D721Med (cell line): ENCODE measurements at regions not wholly inside any gene's neighbourhood (a gene's known extent, or its start where the extent isn't known, plus 50 kb on each side); places are given as distances from the start of the nearest gene placed in this dataset.
A peak's percentile ranks its signal among the peaks of the same experiment; 100 is the strongest.

ENCODE experiments used
- DNase-seq: peaks from one replicate; pipeline ENCODE4 v3.0.0; 2011; ENCODE audit warnings: low spot score; ENCODE audit not compliant: insufficient read length
- FAIRE-seq: peaks from 2 replicates; lab custom pipeline; 2011; peaks lifted over from hg19 to GRCh38; lab: Jason Lieb, UNC
- TF ChIP-seq, protein P1 (sequence below): IDR thresholded peaks from 2 replicates; pipeline ENCODE4 v1.5.1; 2012; ENCODE audit warnings: mild to moderate bottlenecking, control low read depth; ENCODE audit not compliant: insufficient read depth; ENCODE audit errors: missing control alignments

DNA sequence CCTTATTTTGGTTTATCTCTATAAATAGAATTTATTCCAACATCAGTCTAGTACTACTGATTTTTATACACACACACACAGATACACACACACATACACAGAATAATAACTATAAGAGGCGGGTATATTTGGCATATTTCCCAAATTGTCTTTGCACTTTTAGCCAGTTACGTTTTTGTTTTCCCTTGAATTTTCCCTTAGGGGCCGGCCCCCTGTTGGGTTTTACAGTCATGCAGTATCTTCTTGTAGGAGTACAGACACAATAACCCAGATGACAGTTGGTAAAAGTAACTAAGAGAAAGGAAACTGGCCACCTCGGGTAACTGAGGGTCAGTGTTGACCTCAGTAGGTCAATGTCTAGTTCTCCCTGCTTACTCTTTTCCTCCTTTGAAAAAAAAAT lies 50.9 kb downstream of the DISP1 start:
- DNase-seq (no peak), FAIRE-seq (no peak)
- TF ChIP-seq, protein P1, sequence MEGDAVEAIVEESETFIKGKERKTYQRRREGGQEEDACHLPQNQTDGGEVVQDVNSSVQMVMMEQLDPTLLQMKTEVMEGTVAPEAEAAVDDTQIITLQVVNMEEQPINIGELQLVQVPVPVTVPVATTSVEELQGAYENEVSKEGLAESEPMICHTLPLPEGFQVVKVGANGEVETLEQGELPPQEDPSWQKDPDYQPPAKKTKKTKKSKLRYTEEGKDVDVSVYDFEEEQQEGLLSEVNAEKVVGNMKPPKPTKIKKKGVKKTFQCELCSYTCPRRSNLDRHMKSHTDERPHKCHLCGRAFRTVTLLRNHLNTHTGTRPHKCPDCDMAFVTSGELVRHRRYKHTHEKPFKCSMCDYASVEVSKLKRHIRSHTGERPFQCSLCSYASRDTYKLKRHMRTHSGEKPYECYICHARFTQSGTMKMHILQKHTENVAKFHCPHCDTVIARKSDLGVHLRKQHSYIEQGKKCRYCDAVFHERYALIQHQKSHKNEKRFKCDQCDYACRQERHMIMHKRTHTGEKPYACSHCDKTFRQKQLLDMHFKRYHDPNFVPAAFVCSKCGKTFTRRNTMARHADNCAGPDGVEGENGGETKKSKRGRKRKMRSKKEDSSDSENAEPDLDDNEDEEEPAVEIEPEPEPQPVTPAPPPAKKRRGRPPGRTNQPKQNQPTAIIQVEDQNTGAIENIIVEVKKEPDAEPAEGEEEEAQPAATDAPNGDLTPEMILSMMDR: no peak

DNA sequence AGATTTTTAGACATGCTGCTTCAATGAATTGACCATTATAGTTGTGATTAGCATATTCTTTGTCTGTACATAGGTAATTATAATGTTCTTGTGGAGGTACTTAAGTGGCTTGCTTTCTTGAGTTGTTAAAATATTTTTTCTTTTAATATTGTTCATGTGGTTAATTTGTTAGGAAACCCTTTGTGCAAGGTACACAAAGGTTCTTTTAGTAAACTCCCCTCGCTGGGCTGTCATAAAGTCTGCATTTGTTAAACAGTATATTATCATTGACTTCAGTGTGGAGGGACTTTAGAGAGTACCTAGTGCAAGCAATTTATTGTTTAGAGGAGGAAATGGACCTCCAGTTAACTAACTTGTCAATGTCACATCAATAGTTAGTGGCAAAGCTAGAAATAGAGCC lies 52.5 kb downstream of the DISP1 start:
- no peak for DNase-seq
- FAIRE-seq: no peak
- TF ChIP-seq, protein P1: no peak

DNA sequence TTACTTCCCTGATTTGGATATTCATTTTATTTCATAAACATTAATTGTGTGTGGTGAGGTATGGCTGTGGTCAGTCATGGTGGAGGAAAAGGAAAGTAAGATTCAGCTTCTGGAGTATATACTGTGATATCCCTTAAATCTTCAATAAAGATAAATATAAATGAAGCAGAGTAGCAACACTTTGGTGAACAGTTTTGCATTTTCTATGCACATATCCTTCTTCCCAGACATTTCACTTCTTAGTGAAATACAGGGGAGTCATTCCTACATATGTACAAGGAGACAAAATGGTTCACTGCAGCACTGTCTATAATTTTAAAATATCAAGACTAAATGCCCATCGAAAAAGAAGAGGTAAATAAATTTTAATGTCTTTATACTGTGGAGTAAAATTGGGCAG lies 61.3 kb downstream of the DISP1 start:
- FAIRE-seq: peak; percentile 21

DNA sequence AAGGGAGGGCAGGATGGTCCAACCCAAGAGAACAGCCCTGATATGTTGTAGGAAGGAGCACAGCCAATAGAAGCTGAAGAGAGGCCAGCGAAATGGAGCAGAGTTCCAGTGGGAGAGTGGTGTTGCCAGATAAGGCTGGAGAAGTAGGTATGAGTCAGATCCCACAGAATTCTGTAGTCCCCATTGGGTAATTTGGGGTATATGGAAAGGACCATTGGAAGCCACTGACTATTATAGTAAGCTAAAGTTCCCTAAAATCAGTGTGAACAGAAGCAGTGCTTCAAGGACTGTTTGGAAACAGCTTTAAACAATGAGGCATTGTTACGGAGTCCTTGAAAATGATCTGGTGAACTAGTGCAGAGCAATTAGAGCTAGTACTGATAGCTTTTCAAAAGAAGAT lies 63.0 kb downstream of the DISP1 start:
- FAIRE-seq (no peak), DNase-seq (no peak)
- TF ChIP-seq, protein P1: no peak

More for the DNA sequence above, 61.3 kb downstream of the DISP1 start:
- TF ChIP-seq, protein P1: no peak
- no peak for DNase-seq

DNA sequence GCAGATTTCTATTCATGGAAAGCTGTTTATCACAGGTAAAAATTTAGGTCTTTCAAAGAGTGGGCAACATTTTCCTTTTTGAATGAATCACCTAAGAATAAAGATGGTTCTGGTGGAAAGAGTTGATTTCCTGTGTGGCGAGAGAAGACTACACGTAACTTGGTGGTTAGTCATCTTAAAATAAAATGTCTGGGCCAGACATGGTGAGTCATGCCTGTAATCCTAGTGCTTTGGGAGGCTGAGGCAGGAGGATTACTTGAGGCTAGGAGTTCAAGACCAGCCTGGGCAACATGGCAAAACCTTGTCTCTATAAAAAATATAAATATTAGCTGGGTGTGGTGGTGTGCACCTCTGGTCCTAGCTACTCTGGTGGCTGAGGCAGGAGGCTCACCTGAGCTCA lies 65.7 kb downstream of the DISP1 start:
- TF ChIP-seq, protein P1: no peak
- DNase-seq (no peak), FAIRE-seq (no peak)

DNA sequence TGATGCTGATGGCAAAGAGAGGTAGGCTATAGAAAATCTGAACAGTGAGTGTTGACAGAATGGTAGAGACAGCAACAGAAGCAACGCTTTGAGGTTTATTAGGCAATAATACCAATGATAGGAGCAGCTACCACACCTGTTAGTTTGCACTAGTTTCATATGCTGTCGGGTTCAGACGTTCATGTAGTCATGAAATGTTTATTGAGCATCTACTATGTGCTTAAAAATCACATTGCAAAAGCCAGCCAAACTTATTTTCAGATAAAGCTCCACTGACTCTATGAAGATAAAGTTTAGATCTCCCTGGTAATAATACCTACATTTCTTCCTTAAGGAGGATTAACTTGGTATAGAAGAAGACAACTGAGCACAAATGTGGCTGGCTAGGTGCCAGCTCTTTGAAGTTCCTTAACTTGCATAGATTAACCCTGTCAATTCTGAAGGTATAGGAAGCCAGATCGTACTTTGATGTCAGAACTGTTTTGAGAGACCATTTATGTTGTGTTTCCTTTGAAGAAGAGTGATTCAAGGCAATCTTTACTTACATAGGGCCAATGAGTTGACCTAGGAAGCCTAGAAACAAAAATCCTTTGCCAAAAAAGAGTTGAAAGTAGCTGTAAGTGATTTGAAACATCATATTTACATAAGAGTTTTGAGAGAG lies 71.5 kb downstream of the DISP1 start:
- FAIRE-seq (peak; percentile 69), DNase-seq (no peak)
- TF ChIP-seq, protein P1: no peak

DNA sequence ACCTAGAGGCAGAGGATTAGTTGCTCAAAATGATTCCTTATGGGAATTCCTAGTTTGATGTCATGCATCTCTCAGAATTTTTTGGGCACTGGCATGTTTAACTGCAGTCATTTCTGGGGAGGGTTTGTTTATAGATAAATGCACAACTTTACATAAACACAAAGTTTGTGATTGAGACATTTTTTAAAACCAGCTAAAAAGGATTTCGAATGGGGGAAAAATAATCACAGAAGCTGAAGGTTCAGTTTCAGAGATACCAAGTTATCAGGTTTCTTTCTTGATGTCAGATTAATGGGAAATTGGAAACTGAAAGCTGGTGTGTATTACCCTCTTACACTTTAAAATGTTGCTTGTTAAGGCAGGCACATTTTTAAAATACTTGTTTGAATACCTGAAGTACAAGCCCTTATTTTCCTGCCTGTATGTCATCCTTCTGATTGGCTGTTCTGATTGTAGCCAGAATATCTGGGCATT lies 72.1 kb downstream of the DISP1 start:
- peak; percentile 51 for FAIRE-seq
- TF ChIP-seq, protein P1: no peak
- no peak for DNase-seq
